ENCODE measurements at regions not wholly inside any gene's neighbourhood (a gene's known extent, or its start where the extent isn't known, plus 50 kb on each side); places are given as distances from the start of the nearest gene placed in this dataset.

GRCh38 chr5:161138751-161139455 is 286.9 kb upstream of the ATP10B start:
- intact Hi-C loops (cut with DNase I), result no loop called here
- ATAC-seq (no peak), DNase-seq (no peak)

GRCh38 chr5:161134956-161135355 is 282.9 kb upstream of the ATP10B start:
- intact Hi-C loops (cut with DNase I), result no loop called here
- ATAC-seq, result no peak
- no peak for DNase-seq

GRCh38 chr5:161134083-161134482 is 282.1 kb upstream of the ATP10B start:
- no peak for DNase-seq
- intact Hi-C loops (cut with DNase I), result no loop called here
- no peak for ATAC-seq

- intact Hi-C loops (cut with DNase I), result no loop called here
- DNase-seq (no peak), ATAC-seq (no peak)
These were observed 263.9 kb upstream of the ATP10B start for GRCh38 chr5:161115941-161116340.

- intact Hi-C loops (cut with DNase I), result no loop called here
- DNase-seq, result no peak
- no peak for ATAC-seq
These were observed 260.4 kb upstream of the ATP10B start for GRCh38 chr5:161112371-161112770.

GRCh38 chr5:161105525-161105924 is 253.5 kb upstream of the ATP10B start:
- no peak for DNase-seq
- ATAC-seq, result peak in 1 of 2 donors; percentile 44
- intact Hi-C loops (cut with DNase I), result no loop called here

GRCh38 chr5:161098516-161098915 is 246.5 kb upstream of the ATP10B start:
- no peak for DNase-seq
- ATAC-seq, result no peak
- intact Hi-C loops (cut with DNase I), result no loop called here

GRCh38 chr5:161096581-161096980 is 244.6 kb upstream of the ATP10B start:
- DNase-seq, result no peak
- intact Hi-C loops (cut with DNase I), result no loop called here
- no peak for ATAC-seq

- DNase-seq (no peak), ATAC-seq (no peak)
- intact Hi-C loops (cut with DNase I), result no loop called here
These were observed 243.9 kb upstream of the ATP10B start for GRCh38 chr5:161095953-161096352.

GRCh38 chr5:161094411-161094810 is 242.4 kb upstream of the ATP10B start:
- no peak for DNase-seq
- intact Hi-C loops (cut with DNase I), result no loop called here
- no peak for ATAC-seq

GRCh38 chr5:161093100-161093499 is 241.1 kb upstream of the ATP10B start:
- intact Hi-C loops (cut with DNase I), result no loop called here
- no peak for ATAC-seq
- no peak for DNase-seq

- DNase-seq (no peak), ATAC-seq (no peak)
- intact Hi-C loops (cut with DNase I), result no loop called here
These were observed 237.6 kb upstream of the ATP10B start for GRCh38 chr5:161089569-161089968.

- DNase-seq (no peak), ATAC-seq (no peak)
- intact Hi-C loops (cut with DNase I), result no loop called here
These were observed 234.4 kb upstream of the ATP10B start for GRCh38 chr5:161086461-161086860.

- ATAC-seq (no peak), DNase-seq (no peak)
- intact Hi-C loops (cut with DNase I), result no loop called here
These were observed 233.0 kb upstream of the ATP10B start for GRCh38 chr5:161085056-161085455.

- no peak for DNase-seq
- no peak for ATAC-seq
- intact Hi-C loops (cut with DNase I), result no loop called here
These were observed 232.1 kb upstream of the ATP10B start for GRCh38 chr5:161084115-161084514.

- no peak for ATAC-seq
- DNase-seq, result no peak
- intact Hi-C loops (cut with DNase I), result no loop called here
These were observed 226.8 kb upstream of the ATP10B start for GRCh38 chr5:161078793-161079192.

- intact Hi-C loops (cut with DNase I), result no loop called here
- ATAC-seq, result no peak
- no peak for DNase-seq
These were observed 226.0 kb upstream of the ATP10B start for GRCh38 chr5:161077936-161078545.

GRCh38 chr5:161077496-161077895 is 225.5 kb upstream of the ATP10B start:
- ATAC-seq, result no peak
- intact Hi-C loops (cut with DNase I), result no loop called here
- DNase-seq, result no peak

- DNase-seq, result no peak
- intact Hi-C loops (cut with DNase I), result no loop called here
- no peak for ATAC-seq
These were observed 212.8 kb upstream of the ATP10B start for GRCh38 chr5:161064781-161065180.

GRCh38 chr5:161064297-161064696 is 212.3 kb upstream of the ATP10B start:
- DNase-seq, result no peak
- ATAC-seq, result no peak
- intact Hi-C loops (cut with DNase I), result no loop called here

- intact Hi-C loops (cut with DNase I), result no loop called here
- DNase-seq (no peak), ATAC-seq (no peak)
These were observed 206.8 kb upstream of the ATP10B start for GRCh38 chr5:161058781-161059180.
